NCI-H1417 treated with DMSO at 0.1 percent for 48 hours (cell line): ENCODE measurements at regions not wholly inside any gene's neighbourhood (a gene's known extent, or its start where the extent isn't known, plus 50 kb on each side); places are given as distances from the start of the nearest gene placed in this dataset.

Experiments
- DNase-seq: peaks from one replicate; lab custom pipeline; 2025; lab: John Stamatoyannopoulos, UW

DNA sequence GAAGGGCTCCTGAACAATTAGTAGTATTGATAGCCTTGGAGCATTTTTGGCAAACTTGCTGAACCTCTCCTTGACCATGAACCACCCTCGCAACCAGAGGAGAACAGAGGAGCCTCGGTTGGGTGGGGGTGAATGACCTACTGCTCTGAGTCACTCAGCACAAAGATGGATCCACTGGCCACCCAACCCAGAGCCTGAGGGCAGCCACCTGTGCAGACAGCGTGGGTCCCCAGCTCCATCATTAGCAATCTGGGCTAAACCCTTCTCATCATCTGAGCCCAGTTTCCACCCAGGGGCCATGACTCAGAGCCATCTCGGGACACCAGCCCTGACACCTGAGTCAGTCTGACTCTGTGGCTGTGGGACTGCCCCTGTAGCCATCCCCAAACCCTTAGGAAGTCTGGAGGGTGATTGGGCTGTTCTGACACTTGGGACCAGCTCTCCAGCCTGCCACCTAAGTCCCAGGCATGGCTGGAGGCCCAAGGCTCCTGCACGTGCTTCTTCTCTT, 171.8 kb upstream of the GPR26 start:
- no peak for DNase-seq

DNA sequence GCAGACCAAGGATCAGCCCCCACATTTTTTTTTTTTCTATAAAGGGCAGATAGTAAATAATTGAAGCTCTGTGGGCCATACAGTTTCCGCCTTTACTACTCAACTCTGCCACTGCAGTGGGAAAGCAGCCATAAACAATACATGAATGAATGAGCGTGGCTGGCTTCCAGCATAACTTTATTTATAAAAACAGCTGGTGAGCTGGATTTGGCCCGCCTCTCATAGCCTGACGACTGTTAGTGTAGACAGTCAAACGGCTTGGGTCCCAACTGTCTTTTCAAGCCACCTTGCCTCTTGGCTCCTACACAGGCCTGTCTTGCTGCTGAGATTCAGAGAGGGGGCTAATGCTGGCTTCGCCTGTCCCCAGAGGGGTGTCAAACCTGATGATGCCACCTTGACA, 169.8 kb upstream of the GPR26 start:
- no peak for DNase-seq

DNA sequence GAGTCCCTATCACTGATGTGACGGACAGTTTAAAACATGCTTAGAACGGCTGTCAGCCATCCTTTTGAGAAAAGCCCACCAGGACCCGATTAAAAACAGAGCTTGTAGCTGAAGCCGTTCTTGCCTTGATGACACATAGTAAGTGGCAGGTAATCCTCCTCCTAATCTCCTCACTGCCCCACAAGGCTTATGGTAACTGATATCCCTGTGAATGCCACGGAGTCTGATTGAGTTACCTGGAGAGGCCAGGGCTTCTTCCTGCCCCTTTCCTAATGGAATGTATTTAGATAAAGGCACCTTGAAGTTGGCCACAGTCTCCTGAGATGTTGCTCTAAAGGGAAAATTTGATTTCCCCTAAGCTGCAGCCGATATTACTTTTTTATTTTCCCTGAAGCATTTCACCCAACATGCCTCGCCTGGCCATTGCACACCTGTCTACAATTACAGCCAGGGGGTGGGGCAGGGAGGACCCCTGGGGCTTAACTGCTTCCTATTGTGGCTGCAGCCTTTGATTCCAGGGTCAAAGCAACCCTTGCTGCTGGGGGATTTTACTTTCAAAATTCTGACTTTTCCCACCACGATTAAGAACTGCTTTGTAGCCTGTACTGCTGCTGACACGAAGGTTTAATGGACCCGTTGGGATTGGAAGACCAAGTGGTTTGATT, 169.0 kb upstream of the GPR26 start:
- peak; percentile 26 for DNase-seq

DNA sequence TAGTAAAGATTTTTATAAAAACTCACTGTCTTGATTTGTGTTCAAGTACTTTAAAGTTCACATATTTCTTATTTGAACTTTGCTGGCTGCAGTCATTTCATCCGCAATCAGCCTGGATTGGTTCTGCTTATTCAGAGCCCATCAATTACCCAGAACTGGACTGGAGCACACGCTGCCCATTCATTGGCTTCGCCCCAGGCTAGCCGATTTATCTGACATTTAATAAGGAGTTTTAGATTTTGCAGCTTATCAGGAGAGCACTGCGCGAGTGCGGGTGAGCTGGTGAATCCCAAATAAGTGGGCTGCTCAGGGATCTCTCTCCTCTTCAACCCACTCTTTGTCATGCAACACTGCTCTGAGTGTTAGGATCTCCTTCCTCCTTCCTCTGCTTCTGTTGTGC, 166.0 kb upstream of the GPR26 start:
- DNase-seq: no peak

- DNase-seq: no peak
Measured at GRCh38 chr10:123501148-123501547, 165.0 kb upstream of the GPR26 start.

DNA sequence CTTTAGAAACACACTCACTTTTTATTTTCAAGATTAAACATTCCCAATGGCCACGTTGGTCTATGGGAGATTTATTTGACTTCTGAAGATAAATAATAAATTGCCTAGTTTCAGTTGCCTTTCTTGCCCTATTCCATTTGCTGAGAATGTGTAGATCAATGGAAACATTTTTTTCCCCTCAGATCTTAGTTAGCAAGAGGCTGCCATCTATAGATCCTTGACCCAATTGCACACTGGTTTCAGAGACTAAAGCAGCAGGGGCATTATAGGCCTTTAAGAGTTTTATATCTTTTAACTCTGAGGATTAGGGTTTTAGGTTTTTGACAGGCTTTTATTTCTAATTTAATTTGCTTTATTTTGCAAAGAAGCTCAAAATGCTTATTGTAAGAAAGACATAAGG, 163.2 kb upstream of the GPR26 start:
- DNase-seq: no peak

- no peak for DNase-seq
Measured at GRCh38 chr10:123506455-123506854, 159.7 kb upstream of the GPR26 start.

- DNase-seq: no peak
Measured at GRCh38 chr10:123507298-123507697, 158.9 kb upstream of the GPR26 start.

GRCh38 chr10:123509338-123509737, 156.8 kb upstream of the GPR26 start:
- no peak for DNase-seq

DNA sequence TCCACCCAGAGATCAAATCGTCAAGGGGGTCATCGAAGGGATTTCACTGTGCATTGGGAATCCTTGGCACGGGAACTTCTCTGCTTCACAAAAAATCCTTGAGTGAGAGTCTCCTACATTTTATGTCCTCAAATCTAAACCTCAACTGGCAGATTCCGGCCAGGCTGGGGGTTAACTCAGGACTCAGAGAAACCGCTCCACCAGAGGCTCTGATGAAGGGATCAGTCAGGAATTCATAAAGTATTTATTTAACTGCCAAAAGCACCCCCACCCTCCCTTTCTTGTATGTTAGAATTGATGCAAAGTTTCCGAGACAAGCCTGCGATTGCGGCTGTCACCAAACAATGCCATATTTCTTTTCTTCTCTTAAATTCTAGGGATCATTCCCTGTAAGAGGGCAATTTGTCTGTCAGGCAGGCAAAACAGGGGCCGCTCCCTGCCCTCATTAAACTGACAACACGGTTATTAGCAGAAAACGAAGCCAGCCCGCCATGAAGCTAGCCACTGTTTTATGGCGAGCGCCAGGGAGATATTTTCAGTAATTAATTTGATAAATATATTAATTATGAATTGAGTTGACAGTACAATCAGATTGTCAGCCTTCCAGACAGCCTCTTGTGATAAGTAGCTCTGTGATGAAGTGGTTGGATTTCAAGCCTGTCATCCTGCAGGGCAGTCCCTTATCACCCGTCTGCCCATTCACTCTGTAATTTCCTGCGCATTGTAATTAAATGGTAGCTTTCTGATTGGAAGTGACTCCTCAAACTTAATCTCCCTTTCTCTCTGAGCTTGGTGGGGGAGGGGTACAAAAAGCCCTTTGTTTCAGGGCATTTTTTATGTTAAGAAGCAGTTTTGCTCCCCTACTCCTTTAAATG, 153.0 kb upstream of the GPR26 start:
- peak; percentile 49 for DNase-seq

- no peak for DNase-seq
Measured at GRCh38 chr10:123513870-123514269, 152.3 kb upstream of the GPR26 start.

DNA sequence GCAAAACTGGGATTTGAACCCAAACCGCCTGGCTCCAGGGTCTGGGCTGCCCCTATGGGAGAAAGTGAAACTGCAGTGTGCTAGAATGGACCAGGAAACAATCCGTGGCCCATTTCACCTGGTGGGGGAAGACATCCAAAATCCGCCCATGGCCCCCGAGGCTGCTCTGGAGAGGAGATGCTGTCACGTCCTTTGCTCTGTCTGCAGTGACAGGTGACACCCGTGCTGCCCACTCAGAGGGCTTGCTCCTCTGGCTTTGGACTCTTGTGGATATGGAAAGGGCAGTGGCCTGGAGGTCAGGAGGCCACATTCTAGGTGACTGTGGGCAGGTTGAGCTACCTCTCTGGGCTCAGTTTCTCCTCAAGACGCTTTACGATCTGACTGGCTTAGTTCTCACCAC, 151.2 kb upstream of the GPR26 start:
- DNase-seq: no peak

GRCh38 chr10:123515661-123516060, 150.5 kb upstream of the GPR26 start:
- DNase-seq: no peak

DNA sequence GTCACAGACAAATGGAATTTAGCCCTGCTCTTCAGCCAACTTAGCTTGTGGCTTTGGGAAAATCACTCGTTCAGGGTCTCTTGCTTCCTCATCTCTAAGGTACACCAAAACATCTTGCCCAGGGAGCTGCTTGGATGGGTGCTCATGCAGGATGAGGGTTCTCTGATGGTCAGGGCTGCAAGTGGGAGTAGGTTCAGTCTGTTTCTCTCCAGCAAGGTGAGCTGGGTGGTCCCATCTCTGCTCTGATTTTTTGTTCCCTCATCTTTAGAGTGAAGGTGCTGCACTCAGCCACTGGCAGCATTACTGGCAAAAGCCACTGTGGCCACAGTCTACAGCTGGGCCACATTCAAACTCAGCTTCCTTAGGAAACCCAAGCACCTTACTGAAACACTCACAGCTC, 149.9 kb upstream of the GPR26 start:
- DNase-seq: no peak

DNA sequence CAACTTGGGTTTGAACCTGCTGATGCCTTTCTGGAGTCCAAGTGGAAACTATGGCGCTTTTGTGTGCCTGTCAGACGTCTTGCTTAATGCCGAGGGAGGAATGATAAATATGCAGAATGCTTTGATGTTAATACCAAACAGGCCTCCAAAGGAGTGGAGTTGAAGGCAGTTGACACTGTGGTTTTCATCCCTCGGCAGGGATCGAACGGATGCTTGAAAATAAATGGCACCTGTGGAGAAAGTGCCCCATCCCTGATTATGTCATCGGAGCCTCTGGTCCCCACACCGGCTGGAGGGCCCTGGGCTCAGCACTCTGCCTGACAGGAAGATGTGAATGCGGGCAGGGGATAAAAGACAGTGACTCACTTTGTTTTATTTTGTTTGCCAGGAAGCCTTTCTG, 148.7 kb upstream of the GPR26 start:
- no peak for DNase-seq

DNA sequence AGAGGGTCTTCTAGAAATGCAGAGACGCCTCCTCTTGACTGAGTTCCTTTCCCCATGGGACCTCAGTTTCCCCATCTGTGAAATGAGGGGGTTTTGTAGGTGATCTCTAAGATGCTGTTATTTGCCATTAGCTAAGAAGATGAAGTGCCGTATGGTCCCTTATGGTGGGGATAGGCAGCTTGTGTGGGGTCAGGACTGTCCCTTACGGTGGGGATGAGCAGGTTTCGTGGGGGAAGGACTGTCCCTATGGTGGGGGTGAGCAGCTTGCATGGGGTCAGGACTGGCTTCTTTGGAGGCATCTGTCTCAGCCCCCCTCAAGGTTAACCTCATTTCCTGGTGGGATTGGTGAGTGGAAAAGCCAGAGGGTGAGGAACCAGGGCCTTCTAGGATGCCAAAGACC, 148.3 kb upstream of the GPR26 start:
- DNase-seq: no peak

DNA sequence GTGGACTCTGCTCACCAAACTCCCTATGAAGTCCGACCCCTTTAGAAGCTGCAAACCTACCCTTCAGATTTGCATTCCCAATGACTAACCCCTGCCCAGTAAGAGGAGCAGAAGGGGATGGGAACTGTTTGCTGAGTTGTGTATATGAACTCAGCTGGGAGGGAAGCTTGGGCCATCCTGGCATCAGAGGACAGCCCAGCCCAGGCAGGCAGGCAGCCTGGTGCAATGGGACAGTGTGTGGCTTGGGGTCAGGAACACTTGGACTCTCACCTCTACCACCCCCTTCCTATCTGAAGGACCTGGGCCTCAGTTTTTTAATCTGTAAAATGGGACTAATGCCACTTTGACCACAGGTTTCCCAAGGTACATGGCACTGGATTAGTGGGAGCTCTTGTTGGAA, 147.4 kb upstream of the GPR26 start:
- no peak for DNase-seq

DNA sequence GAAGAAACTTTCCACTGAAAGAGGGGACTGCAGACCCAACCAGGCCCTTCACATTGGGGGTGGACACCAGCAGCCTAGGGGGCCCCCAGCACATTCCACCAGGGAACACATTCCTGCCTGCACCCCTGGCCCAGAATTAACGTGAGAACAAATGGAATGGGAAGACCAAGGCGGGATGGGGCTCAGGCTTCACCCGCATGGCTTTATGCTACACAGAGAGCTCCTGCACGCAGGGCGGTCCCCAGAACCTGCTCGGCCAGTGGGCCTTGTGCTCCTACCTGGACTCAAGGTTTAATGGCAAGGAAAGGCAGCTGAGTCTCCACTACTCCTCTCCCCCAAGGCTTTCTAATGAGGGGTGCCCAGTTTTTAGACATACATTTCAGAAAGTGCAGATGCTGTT, 146.3 kb upstream of the GPR26 start:
- DNase-seq: no peak

- no peak for DNase-seq
Measured at GRCh38 chr10:123521076-123521475, 145.1 kb upstream of the GPR26 start.

- DNase-seq: no peak
Measured at GRCh38 chr10:123521556-123521955, 144.6 kb upstream of the GPR26 start.

GRCh38 chr10:123522702-123523312, 143.3 kb upstream of the GPR26 start:
- no peak for DNase-seq

DNA sequence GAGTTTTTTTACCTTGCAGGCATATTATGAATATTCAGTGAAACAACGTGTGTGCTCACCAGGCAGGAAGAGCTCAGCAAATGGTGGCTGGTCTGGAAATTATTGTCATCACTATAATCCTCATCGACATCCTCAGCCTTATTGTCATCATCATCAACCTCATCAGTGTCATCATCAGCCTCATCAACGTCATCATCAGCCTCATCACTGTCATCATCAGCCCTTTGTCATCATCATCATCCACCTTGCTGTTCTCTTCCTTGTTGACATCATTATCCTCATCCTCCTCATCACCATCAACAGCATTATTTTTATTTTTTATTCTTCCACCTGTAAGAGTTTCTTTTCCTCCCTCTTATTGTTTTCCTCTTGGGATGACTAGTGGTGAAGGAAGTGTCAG, 142.3 kb upstream of the GPR26 start:
- no peak for DNase-seq
